ENCODE measurements at regions not wholly inside any gene's neighbourhood (a gene's known extent, or its start where the extent isn't known, plus 50 kb on each side); places are given as distances from the start of the nearest gene placed in this dataset.

DNA sequence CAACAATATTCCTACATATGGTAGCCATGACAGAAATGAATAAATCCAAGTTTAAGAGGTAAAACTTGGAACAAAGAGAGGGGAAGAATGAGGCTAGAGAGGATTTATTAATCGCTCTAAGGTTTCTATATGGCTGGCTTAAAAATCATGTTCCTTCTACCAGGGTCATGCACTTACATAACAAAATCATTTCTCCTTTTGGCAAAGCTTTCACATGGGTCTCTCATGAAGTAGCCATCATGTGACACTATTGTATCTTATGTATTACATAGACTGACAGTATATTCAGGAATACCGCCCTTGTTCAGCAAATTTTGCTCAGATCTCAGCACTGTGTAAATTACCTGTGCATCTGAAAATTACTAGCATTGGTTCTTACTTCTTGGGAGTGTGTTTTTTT, 1554.5 kb upstream of the SLC39A10 start:
- H3K4me1 ChIP-seq (ENCODE audit: control insufficient read depth in 2 of 2, insufficient read depth in 2 of 2, low read length in 2 of 2) = peaks cover 18 to 23% of the 10 kb centered on the region in 2 donors
- H3K27ac ChIP-seq (ENCODE audit: low read length in 2 of 2) = no peak overlapping the region
- no peaks in the 10 kb centered on the region for H4K20me1 ChIP-seq (ENCODE audit: control insufficient read depth, insufficient read depth, low read length, poor library complexity, severe bottlenecking)
- Mint-ChIP-seq H3K4me3 (no peak overlapping the region), H3K27ac (no peak overlapping the region), H3K27me3 (no peaks in the 10 kb centered on the region), H3K4me1 (peaks cover 34% of the 10 kb centered on the region), H3K9me3 (ENCODE audit: insufficient read depth) (no peaks in the 10 kb centered on the region)
- no peaks in the 10 kb centered on the region for H3K9me3 ChIP-seq (ENCODE audit: control extremely low read depth in 1 of 3, control insufficient read depth in 2 of 3, insufficient read depth in 1 of 3, low read length in 2 of 3)
- ATAC-seq (ENCODE audit: low read depth) (no peak), DNase-seq (no peak)
- no peak for TF ChIP-seq EZH2 (IDR thresholded peaks at IDR 0.05; ENCODE audit: borderline replicate concordance, insufficient read depth, low read depth, low read length, poor library complexity, severe bottlenecking)
- TF ChIP-seq, protein P1, sequence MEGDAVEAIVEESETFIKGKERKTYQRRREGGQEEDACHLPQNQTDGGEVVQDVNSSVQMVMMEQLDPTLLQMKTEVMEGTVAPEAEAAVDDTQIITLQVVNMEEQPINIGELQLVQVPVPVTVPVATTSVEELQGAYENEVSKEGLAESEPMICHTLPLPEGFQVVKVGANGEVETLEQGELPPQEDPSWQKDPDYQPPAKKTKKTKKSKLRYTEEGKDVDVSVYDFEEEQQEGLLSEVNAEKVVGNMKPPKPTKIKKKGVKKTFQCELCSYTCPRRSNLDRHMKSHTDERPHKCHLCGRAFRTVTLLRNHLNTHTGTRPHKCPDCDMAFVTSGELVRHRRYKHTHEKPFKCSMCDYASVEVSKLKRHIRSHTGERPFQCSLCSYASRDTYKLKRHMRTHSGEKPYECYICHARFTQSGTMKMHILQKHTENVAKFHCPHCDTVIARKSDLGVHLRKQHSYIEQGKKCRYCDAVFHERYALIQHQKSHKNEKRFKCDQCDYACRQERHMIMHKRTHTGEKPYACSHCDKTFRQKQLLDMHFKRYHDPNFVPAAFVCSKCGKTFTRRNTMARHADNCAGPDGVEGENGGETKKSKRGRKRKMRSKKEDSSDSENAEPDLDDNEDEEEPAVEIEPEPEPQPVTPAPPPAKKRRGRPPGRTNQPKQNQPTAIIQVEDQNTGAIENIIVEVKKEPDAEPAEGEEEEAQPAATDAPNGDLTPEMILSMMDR (IDR thresholded peaks at IDR 0.05) = no peak
- no CpG with 5 or more reads among the region's 2 CpGs for WGBS (ENCODE audit: insufficient coverage)
- intact Hi-C loops (cut with micrococcal nuclease) = no loop called here
- CTCF ChIA-PET = no interaction called here
- POLR2A ChIA-PET = no interaction called here
- no peaks in the 10 kb centered on the region for H3K27me3 ChIP-seq (replicated peaks in 1 of 4; ENCODE audit: control extremely low read depth in 1 of 4, control insufficient read depth in 3 of 4, insufficient read depth in 4 of 4, low read length in 3 of 4)
- H3K9ac ChIP-seq (ENCODE audit: low read length) = no peak overlapping the region
- no peaks in the 10 kb centered on the region for H3K36me3 ChIP-seq (replicated peaks in 1 of 2; ENCODE audit: control extremely low read depth in 1 of 2, control insufficient read depth in 1 of 2, extremely low read depth in 1 of 2, insufficient read depth in 2 of 2, low read length in 1 of 2)
- H2AFZ ChIP-seq (ENCODE audit: insufficient read depth, low read depth, low read length, poor library complexity, severe bottlenecking) = no peak overlapping the region
- no peak overlapping the region for H3K4me2 ChIP-seq (replicated peaks; ENCODE audit: low read depth, low read length, poor library complexity, severe bottlenecking)
- no peak overlapping the region for H3K4me3 ChIP-seq (ENCODE audit: control extremely low read depth in 1 of 5, extremely low read depth in 1 of 5, insufficient read depth in 1 of 5, low read depth in 2 of 5, low read length in 4 of 5)
- no peaks in the 10 kb centered on the region for H3K79me2 ChIP-seq (ENCODE audit: control insufficient read depth, insufficient read depth, low read length)

DNA sequence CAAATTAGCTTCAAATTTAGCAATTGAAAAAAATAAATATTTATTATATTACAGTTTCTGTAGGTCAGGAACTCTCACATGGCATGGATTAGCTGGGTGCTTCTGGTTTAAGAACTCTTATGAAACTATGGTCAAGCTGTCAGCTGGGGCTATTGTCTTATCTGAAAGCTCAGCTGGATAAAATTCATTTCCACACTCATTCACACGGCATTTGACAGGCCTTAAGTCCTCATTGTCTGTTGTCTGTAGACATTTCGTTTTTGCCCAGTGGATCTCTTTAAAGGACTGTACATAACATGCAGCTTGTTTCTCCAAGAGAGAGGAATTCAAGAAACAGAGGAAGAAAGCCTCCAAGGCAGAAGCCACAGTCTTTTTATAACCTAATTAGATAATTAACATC, 1556.8 kb upstream of the SLC39A10 start:
- Mint-ChIP-seq H3K9me3 (ENCODE audit: insufficient read depth) (no peaks in the 10 kb centered on the region), H3K27me3 (no peaks in the 10 kb centered on the region), H3K27ac (no peak overlapping the region), H3K4me3 (no peak overlapping the region), H3K4me1 (peaks cover 19% of the 10 kb centered on the region)
- Histone ChIP-seq H3K79me2 (ENCODE audit: control insufficient read depth, insufficient read depth, low read length) (no peaks in the 10 kb centered on the region), H3K4me2 (replicated peaks; ENCODE audit: low read depth, low read length, poor library complexity, severe bottlenecking) (no peak overlapping the region), H3K27me3 (replicated peaks in 1 of 4; ENCODE audit: control extremely low read depth in 1 of 4, control insufficient read depth in 3 of 4, insufficient read depth in 4 of 4, low read length in 3 of 4) (no peaks in the 10 kb centered on the region), H3K27ac (ENCODE audit: low read length in 2 of 2) (no peak overlapping the region), H3K9me3 (ENCODE audit: control extremely low read depth in 1 of 3, control insufficient read depth in 2 of 3, insufficient read depth in 1 of 3, low read length in 2 of 3) (no peaks in the 10 kb centered on the region), H2AFZ (ENCODE audit: insufficient read depth, low read depth, low read length, poor library complexity, severe bottlenecking) (no peak overlapping the region), H3K4me3 (ENCODE audit: control extremely low read depth in 1 of 5, extremely low read depth in 1 of 5, insufficient read depth in 1 of 5, low read depth in 2 of 5, low read length in 4 of 5) (no peak overlapping the region), H4K20me1 (ENCODE audit: control insufficient read depth, insufficient read depth, low read length, poor library complexity, severe bottlenecking) (no peaks in the 10 kb centered on the region), H3K4me1 (ENCODE audit: control insufficient read depth in 2 of 2, insufficient read depth in 2 of 2, low read length in 2 of 2) (peaks cover 15 to 22% of the 10 kb centered on the region in 2 donors), H3K36me3 (replicated peaks in 1 of 2; ENCODE audit: control extremely low read depth in 1 of 2, control insufficient read depth in 1 of 2, extremely low read depth in 1 of 2, insufficient read depth in 2 of 2, low read length in 1 of 2) (no peaks in the 10 kb centered on the region), H3K9ac (ENCODE audit: low read length) (no peak overlapping the region)
- intact Hi-C loops (cut with micrococcal nuclease) = no loop called here
- WGBS (ENCODE audit: insufficient coverage) = no CpG with 5 or more reads among the region's 2 CpGs
- ChIA-PET CTCF (no interaction called here), POLR2A (no interaction called here)
- DNase-seq (no peak), ATAC-seq (ENCODE audit: low read depth) (no peak)
- TF ChIP-seq EZH2 (IDR thresholded peaks at IDR 0.05; ENCODE audit: borderline replicate concordance, insufficient read depth, low read depth, low read length, poor library complexity, severe bottlenecking) = no peak
- TF ChIP-seq, protein P1 (IDR thresholded peaks at IDR 0.05) = no peak

All from B cell (primary cell).